WTC11 (cell line): ENCODE measurements at regions not wholly inside any gene's neighbourhood (a gene's known extent, or its start where the extent isn't known, plus 50 kb on each side); places are given as distances from the start of the nearest gene placed in this dataset.

ENCODE experiments used
- ATAC-seq: fragments of 200-7000 bp; cut with Tn5 transposase; 2 replicates; pipeline ENCODE4 v1.10.0; 2021; ENCODE audit warnings: mild to moderate bottlenecking, moderate library complexity
- CTCF ChIA-PET: fragments of 300-600 bp; sonication (Branson Sonifier 250); formaldehyde crosslinking; loops from one replicate; lab custom pipeline; 2021; ENCODE audit warnings: antibody characterized with exemption; lab: Charles Lee
- POLR2A ChIA-PET: fragments of 350-600 bp; sonication (Branson Sonifier 250); formaldehyde crosslinking; loops from one replicate; lab custom pipeline; 2021; ENCODE audit warnings: antibody characterized with exemption; lab: Charles Lee
- DNase-seq: peaks from one replicate; pipeline ENCODE4 v3.0.0; 2021; ENCODE audit warnings: low spot score
- H3K27ac Mint-ChIP-seq: 2 replicates; pipeline ENCODE4 v1.8.0; 2021; ENCODE audit warnings: mixed read lengths
- H3K27me3 Mint-ChIP-seq: 2 replicates; pipeline ENCODE4 v1.8.0; 2021; ENCODE audit warnings: low read depth, mild to moderate bottlenecking, moderate library complexity, mixed read lengths
- H3K36me3 Mint-ChIP-seq: 2 replicates; pipeline ENCODE4 v1.8.0; 2021; ENCODE audit warnings: mixed read lengths
- H3K4me1 Mint-ChIP-seq: 2 replicates; pipeline ENCODE4 v1.8.0; 2022; ENCODE audit warnings: mixed read lengths
- H3K4me3 Mint-ChIP-seq: 2 replicates; pipeline ENCODE4 v1.8.0; 2021; ENCODE audit warnings: mild to moderate bottlenecking, moderate library complexity, mixed read lengths
- H3K9me3 Mint-ChIP-seq: 2 replicates; pipeline ENCODE4 v1.8.0; 2021; ENCODE audit warnings: mixed read lengths
- CREB1 ChIP-seq: sonication (generic); formaldehyde crosslinking; IDR thresholded peaks from 2 replicates; pipeline ENCODE4 v1.8.0; 2023; ENCODE audit warnings: mild to moderate bottlenecking, missing genetic modification reagents
- NFYB ChIP-seq: sonication (generic); formaldehyde crosslinking; conservative IDR thresholded peaks from 2 replicates; pipeline ENCODE4 v1.8.0; 2022; ENCODE audit warnings: low read depth, missing genetic modification reagents
- NR3C1 ChIP-seq: sonication (generic); formaldehyde crosslinking; conservative IDR thresholded peaks from 2 replicates; pipeline ENCODE4 v1.8.1; 2023; ENCODE audit warnings: low read depth, mild to moderate bottlenecking, missing genetic modification reagents
- OVOL2 ChIP-seq: fragments of 250-450 bp; sonication (Bioruptor Pico); IDR thresholded peaks from 2 replicates; pipeline ENCODE4 v1.9.0; 2021; ENCODE audit warnings: mild to moderate bottlenecking, borderline replicate concordance
- SOX15 ChIP-seq: fragments of 250-450 bp; sonication (Bioruptor Pico); IDR thresholded peaks from 2 replicates; pipeline ENCODE4 v1.9.0; 2021; ENCODE audit warnings: mild to moderate bottlenecking
- SP1 ChIP-seq: sonication (generic); formaldehyde crosslinking; conservative IDR thresholded peaks from 2 replicates; pipeline ENCODE4 v1.8.1; 2022; ENCODE audit warnings: missing genetic modification reagents
- TEAD4 ChIP-seq: sonication (generic); formaldehyde crosslinking; IDR thresholded peaks from 2 replicates; pipeline ENCODE4 v1.8.0; 2022; ENCODE audit warnings: mild to moderate bottlenecking, missing genetic modification reagents
- TF ChIP-seq, protein P1 (sequence below): fragments of 250-450 bp; sonication (Bioruptor Pico); IDR thresholded peaks from 2 replicates; pipeline ENCODE4 v1.8.0; 2021; ENCODE audit warnings: mild to moderate bottlenecking
- TF ChIP-seq, protein P2 (sequence below): sonication (generic); formaldehyde crosslinking; IDR thresholded peaks from 2 replicates; pipeline ENCODE4 v1.8.1; 2023; ENCODE audit warnings: mild to moderate bottlenecking, missing genetic modification reagents, moderate library complexity
- TF ChIP-seq, protein P3 (sequence below): fragments of 250-450 bp; sonication (Bioruptor Pico); IDR thresholded peaks from 2 replicates; pipeline ENCODE4 v1.9.0; 2021; ENCODE audit warnings: mild to moderate bottlenecking, borderline replicate concordance
- TF ChIP-seq, protein P4 (sequence below): fragments of 250-450 bp; sonication (Bioruptor Pico); IDR thresholded peaks from 2 replicates; pipeline ENCODE4 v1.9.0; 2021; ENCODE audit warnings: moderate library complexity, mild to moderate bottlenecking, inconsistent platforms, borderline replicate concordance
- TF ChIP-seq, protein P5 (sequence below): sonication (generic); formaldehyde crosslinking; IDR thresholded peaks from 2 replicates; pipeline ENCODE4 v1.8.1; 2022; ENCODE audit warnings: mild to moderate bottlenecking, missing genetic modification reagents, moderate library complexity, borderline replicate concordance

DNA sequence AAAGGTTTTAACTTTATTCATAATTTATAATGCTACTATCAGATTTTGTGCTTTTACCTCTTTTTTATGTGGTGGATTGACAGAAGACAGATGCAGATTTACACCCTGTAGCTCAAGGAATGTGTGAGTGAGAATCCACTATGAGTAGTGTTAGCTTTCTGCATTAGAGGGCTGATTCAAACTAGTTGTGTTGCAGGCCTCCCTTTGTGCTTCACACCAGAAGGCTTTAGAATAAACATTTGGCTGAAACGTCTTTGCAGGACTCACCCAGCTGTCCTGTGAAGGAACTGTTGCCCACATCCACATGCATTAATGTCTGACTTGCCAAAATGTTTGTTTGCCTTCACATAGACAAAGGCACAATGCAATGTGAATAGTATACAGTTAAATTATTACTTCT lies 127.0 kb downstream of the PCDH7 start (continued):
- TF ChIP-seq, protein P1, sequence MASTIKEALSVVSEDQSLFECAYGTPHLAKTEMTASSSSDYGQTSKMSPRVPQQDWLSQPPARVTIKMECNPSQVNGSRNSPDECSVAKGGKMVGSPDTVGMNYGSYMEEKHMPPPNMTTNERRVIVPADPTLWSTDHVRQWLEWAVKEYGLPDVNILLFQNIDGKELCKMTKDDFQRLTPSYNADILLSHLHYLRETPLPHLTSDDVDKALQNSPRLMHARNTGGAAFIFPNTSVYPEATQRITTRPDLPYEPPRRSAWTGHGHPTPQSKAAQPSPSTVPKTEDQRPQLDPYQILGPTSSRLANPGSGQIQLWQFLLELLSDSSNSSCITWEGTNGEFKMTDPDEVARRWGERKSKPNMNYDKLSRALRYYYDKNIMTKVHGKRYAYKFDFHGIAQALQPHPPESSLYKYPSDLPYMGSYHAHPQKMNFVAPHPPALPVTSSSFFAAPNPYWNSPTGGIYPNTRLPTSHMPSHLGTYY: no peak
- TF ChIP-seq, protein P2, sequence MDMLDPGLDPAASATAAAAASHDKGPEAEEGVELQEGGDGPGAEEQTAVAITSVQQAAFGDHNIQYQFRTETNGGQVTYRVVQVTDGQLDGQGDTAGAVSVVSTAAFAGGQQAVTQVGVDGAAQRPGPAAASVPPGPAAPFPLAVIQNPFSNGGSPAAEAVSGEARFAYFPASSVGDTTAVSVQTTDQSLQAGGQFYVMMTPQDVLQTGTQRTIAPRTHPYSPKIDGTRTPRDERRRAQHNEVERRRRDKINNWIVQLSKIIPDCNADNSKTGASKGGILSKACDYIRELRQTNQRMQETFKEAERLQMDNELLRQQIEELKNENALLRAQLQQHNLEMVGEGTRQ (CRISPR knock-in tag): no peak
- TF ChIP-seq SP1 (CRISPR knock-in tag): no peak
- TF ChIP-seq, protein P3, sequence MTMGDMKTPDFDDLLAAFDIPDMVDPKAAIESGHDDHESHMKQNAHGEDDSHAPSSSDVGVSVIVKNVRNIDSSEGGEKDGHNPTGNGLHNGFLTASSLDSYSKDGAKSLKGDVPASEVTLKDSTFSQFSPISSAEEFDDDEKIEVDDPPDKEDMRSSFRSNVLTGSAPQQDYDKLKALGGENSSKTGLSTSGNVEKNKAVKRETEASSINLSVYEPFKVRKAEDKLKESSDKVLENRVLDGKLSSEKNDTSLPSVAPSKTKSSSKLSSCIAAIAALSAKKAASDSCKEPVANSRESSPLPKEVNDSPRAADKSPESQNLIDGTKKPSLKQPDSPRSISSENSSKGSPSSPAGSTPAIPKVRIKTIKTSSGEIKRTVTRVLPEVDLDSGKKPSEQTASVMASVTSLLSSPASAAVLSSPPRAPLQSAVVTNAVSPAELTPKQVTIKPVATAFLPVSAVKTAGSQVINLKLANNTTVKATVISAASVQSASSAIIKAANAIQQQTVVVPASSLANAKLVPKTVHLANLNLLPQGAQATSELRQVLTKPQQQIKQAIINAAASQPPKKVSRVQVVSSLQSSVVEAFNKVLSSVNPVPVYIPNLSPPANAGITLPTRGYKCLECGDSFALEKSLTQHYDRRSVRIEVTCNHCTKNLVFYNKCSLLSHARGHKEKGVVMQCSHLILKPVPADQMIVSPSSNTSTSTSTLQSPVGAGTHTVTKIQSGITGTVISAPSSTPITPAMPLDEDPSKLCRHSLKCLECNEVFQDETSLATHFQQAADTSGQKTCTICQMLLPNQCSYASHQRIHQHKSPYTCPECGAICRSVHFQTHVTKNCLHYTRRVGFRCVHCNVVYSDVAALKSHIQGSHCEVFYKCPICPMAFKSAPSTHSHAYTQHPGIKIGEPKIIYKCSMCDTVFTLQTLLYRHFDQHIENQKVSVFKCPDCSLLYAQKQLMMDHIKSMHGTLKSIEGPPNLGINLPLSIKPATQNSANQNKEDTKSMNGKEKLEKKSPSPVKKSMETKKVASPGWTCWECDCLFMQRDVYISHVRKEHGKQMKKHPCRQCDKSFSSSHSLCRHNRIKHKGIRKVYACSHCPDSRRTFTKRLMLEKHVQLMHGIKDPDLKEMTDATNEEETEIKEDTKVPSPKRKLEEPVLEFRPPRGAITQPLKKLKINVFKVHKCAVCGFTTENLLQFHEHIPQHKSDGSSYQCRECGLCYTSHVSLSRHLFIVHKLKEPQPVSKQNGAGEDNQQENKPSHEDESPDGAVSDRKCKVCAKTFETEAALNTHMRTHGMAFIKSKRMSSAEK (CRISPR knock-in tag): no peak

DNA sequence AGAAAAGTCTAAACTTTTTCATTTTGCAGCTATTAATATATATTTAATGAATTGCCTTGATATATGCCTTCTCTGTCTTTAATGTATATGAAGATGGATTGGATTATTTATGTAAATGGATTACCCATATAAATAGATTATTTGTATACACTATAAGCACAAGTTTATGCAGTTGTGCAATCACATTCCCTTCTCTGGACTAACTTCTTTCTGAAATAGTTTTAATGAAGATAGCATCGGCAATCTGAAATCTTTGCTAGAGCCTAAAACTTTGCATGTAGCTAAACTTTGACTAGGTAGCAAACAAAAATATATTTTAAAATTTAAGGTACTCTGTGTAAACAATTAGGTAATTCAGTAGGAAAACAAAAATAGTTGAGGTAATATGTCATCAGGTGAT lies 127.8 kb downstream of the PCDH7 start:
- TF ChIP-seq CREB1 (CRISPR knock-in tag) (no peak), TEAD4 (CRISPR knock-in tag) (no peak), NFYB (CRISPR knock-in tag) (no peak), OVOL2 (no peak), NR3C1 (no peak), SOX15 (CRISPR knock-in tag) (no peak)
- TF ChIP-seq, protein P4, sequence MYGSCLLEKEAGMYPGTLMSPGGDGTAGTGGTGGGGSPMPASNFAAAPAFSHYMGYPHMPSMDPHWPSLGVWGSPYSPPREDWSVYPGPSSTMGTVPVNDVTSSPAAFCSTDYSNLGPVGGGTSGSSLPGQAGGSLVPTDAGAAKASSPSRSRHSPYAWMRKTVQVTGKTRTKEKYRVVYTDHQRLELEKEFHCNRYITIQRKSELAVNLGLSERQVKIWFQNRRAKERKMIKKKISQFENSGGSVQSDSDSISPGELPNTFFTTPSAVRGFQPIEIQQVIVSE: no peak
- TF ChIP-seq, protein P5, sequence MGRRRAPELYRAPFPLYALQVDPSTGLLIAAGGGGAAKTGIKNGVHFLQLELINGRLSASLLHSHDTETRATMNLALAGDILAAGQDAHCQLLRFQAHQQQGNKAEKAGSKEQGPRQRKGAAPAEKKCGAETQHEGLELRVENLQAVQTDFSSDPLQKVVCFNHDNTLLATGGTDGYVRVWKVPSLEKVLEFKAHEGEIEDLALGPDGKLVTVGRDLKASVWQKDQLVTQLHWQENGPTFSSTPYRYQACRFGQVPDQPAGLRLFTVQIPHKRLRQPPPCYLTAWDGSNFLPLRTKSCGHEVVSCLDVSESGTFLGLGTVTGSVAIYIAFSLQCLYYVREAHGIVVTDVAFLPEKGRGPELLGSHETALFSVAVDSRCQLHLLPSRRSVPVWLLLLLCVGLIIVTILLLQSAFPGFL (CRISPR knock-in tag): no peak
- TF ChIP-seq, protein P3 (CRISPR knock-in tag): no peak
- Mint-ChIP-seq H3K36me3 (no peaks in the 10 kb centered on the region), H3K4me1 (peaks cover 31% of the 10 kb centered on the region), H3K27ac (0 out of 2 replicates have a peak overlapping the region, but pooled peaks have one; percentile 76), H3K9me3 (no peaks in the 10 kb centered on the region), H3K4me3 (no peak overlapping the region), H3K27me3 (no peaks in the 10 kb centered on the region)
- ChIA-PET POLR2A (no interaction called here), CTCF (no interaction called here)
- DNase-seq (no peak), ATAC-seq (no peak)
